ENCODE measurements at regions not wholly inside any gene's neighbourhood (a gene's known extent, or its start where the extent isn't known, plus 50 kb on each side); places are given as distances from the start of the nearest gene placed in this dataset.

GRCh38 chr6:110033101-110033500 is 55.0 kb downstream of the GPR6 start:
- no peak for DNase-seq

DNA sequence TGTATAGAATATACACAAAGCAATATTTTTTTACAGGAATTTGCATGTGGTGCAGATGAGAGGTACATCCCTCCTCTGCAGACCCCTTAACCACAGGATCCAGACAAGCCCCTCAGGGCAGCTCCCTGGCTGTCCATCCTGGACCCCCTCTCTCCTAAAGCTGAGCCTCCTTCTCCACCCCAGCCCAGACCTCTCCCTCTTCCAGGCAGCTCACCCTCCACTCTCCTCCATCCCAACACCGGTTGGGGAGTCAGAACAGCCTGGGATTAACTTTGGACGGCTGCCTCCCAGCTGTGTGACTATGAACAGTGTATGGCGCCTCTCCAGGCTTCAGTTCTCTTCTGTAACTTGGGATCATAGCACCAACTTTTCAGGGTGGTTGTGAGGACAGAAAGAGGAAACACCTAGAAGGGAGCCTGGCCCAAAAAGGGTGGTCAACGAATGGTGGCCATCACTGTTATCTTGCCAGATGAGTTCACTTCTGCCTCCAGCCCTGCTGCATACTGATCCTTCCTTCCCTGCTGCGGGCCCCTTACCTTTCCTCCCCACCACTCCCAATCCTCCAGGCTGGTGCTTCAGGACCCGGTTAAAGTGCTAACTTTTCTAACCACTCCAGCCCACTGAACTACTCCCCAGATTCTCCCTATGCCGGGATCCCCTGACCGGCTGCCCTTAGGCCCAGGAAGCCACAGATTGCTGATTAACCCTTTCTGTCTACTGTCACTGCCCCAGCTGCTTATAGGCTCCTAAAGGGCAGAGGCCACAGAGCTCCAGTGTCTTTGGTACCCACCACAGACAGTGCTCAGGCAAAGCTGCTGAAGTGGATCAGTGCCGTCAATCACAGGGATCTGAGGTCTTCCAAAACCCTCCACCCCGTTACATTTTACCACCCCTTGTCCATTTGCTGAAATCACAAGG is 55.9 kb downstream of the GPR6 start:
- DNase-seq = no peak

GRCh38 chr6:110034667-110035036 is 56.5 kb downstream of the GPR6 start:
- no peak for DNase-seq

- DNase-seq = no peak
These were observed 57.2 kb downstream of the GPR6 start for GRCh38 chr6:110035321-110035720.

DNA sequence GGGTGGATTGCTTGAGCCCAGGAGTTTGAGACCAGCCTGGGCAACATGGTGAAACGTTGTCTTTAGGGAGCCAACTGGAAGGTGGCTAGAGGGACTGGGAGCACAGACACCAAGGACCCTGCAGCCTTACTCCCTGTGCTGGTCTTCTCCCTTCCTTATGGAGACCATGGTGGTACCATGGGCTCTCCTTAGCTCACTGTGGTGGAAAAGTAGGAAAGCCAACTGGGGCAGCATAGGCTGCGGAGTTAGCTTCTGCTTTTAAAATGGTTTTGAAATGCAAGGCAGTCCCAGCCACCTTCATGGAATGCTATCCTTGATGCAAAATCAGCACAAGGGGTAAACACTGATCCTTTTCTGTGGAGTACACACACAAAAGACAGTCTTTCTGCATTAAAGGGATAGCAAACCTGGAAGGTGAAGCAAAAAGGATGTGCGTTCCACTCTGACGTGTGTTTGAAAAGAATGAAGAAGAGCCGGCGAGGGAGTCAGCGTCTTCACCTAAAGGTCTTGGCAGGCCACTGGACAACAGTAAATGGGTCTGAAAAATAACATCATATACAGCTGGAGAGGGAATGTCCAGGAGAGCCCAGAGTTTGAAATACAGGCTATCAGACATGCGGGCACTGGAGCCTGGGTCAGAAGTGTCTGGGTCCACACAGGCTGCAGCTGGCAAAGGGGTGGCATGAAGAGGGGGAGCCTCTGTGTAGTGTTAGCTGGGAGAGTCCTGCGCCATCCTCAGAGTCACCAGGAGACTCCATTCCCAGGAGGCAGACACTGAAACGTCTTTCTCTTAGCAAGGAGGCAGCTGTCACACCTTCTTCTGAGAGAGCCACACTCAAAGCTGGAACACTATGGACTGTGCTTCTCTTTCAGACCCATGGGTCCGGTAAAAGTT is 58.5 kb downstream of the GPR6 start:
- DNase-seq = no peak

- no peak for DNase-seq
These were observed 59.7 kb downstream of the GPR6 start for GRCh38 chr6:110037726-110038295.

DNA sequence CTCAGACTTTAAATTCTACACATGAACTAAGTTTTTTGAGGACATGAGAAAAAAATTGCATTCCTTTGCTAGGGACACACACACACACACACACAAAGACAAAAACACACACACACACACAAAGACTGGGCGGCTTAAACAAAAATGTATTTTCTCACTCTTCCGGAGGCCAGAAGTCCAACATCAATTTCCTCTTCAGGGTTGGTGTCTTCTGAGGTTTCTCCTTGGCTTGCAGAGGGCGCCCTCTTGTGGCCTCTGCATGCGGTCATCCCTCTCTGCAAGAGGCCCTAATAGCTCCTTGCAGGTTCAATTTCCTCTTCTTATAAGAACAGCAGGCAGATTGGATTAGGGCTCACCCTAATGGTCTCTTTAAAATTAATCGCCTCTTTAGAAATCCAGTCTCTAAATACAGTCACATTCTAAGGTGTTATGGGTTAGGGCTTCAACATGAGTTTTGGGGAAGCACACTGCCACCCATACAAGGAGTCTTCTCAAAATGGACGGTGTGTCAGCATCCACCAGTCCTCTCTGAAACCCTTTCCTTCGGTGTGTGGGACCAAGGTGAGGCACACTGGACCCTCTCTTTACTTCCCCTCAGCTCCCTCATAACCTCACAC is 61.4 kb downstream of the GPR6 start:
- peak; percentile 86 for DNase-seq

DNA sequence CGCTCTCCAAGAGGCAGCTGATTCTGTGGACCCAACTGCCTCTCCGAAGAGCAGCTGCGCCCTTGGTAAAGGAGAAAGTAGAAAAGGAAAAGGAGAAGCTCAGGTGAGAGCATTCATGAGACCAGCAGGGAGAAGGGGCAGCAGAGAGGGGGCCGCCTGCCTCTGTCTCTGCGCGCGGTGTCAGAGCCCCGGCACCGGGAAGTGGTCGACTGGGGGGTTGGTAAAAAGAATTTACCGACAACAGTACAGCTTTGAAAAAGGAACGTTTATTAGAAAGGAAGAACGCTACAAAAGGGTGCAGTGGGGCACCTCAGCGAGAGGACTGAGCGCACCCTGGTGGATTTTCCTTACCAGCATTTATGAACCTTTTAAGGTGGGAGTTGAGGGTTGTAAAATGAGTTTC is 61.9 kb downstream of the GPR6 start:
- peak; percentile 20 for DNase-seq

DNA sequence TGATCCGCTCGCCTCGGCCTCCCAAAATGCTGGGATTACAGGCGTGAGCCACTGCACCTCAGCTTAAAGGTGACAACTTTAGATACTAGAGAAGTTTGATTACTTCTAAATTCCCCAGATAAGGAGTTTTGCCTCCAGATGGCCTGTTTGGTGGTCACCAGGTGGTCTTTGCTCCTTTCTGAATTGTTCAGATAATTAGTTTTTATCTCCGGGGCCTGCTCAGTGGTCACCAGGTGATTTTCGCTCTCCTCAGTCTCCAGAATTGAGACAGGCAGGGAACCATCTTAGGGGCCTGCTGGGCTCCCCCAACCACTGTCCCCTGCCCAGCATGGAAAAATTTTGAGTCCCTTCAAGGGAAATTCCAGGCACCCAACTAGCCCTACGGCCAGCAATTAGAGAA is 62.6 kb downstream of the GPR6 start:
- DNase-seq = no peak

- DNase-seq = no peak
These were observed 63.0 kb downstream of the GPR6 start for GRCh38 chr6:110041126-110041525.

DNA sequence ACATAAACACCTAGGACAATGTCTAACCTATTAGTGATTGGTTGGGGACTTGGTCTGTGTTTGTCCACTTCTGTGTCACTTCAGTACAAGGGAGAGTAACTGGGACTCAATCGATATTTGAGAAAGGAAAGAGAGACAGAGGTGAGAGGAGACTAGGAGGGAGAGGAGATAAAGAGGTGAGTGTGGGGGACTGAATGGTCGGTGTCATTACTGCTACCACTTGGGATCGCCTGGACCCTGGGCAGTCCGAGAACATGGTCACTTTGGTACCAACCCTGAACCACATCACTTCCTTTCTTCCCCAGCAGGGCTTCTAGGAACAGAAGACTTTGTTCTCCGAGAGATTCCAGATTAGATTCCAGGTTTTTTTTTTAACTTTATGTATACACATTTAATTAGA is 63.7 kb downstream of the GPR6 start:
- DNase-seq = no peak

DNA sequence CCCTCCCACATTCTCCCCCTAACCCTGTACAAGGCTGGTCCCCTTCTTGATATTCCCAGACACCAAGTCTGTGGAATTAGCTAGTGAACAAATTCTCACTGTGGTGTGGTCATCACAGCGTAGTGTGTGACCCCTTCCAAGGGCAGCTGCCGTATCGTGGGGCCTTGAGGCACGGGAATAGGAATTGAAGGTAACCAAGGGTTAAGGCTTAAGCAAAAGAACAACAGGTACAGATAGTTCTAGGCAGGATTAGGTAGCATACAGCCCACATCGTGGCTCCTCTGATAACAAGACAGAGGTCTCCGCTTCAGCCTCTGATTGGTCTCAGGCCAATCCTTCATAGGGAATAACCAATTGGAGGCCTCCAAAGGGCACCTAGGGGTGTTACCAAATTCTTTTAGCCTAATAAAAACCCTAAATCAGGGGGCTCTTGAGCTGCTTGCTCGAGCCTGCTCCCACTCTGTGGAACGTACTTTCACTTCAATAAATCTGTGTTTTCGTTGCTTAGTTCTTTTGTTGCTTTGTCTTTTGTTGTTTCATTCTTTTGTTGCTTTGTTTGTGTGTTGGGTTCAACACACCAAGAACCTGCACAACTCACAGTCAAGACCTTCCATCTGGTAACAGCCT is 64.7 kb downstream of the GPR6 start:
- DNase-seq = no peak

- no peak for DNase-seq
These were observed 65.4 kb downstream of the GPR6 start for GRCh38 chr6:110043366-110043994.

DNA sequence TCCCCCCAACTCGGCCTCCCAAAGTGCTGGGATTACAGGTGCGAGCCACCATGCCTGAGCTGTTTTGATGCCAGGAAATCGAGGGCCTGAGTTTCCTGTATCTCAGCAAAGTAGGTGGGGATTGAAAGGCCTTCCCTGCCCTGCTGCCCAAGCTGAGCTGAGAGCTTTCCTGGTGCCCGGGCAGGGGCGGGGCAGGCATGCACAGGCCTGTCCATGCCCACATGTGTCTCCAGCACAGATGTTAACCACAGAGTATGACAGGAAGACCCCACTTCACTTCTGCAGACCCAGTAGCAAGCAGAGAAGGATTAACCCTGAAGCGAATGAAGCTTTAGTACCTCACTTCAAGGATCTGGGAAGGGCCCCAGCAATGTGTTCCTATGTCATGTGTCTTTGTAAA is 66.0 kb downstream of the GPR6 start:
- no peak for DNase-seq

DNA sequence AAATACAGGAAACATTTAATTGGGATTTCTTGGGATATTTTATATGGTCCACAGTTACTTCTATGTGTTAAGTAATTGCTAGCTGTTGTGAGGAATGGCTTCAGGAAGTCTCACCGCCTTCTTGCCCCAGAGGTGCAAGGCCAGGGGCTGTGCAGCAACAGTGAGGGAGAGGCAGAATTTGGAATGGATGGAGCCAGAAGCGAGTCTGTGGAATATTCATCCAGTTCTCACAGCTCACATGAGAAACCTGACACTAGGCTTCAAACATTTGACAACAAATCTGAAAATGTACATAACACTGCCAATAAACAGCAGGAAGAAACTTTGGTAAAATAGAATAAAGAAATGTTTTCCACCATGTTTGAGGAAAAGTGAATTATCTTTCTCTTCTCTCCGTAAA is 66.5 kb downstream of the GPR6 start:
- no peak for DNase-seq

DNA sequence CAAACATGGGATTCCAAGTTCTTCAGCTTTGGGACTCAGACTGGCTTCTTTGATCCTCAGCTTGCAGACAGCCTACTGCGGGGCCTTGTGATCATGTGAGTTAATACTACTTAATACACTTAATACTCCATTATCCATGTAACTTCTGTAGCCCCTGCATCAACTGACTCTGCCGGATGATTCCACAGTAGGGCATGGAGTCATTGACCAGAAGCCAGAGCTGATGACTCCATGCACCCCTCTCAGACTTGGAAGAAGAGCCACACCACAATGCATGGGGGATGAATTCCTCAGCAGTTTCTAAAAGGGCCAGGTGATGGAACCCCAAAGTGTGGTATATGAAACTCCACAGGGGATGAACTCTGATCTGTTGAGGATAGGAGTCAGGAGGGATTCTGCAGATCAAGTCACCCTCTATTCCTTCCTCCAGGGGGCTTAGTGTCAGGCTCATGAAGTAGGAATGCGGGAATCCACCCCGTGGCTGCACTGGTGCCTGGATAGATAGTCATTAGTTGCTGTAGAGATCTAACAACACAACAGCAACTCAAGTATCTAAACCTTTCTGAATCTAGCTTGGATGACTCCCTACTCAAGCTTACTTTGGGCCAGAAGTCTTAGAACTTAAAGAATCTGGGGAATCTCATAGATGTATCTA is 70.2 kb downstream of the GPR6 start:
- no peak for DNase-seq

- DNase-seq = no peak
These were observed 71.8 kb downstream of the GPR6 start for GRCh38 chr6:110049696-110050439.
